Stimulated activated CD4-positive, alpha-beta T cell treated with anti-CD3 and anti-CD28 coated beads, Interleukin-2, amount 100 ng/mL, for 24 hours (primary cell): ENCODE measurements at regions not wholly inside any gene's neighbourhood (a gene's known extent, or its start where the extent isn't known, plus 50 kb on each side); places are given as distances from the start of the nearest gene placed in this dataset.
"Not testable (repeated sequence)": the region's sequence is repeated elsewhere in the genome, so short reads cannot be mapped to it uniquely, and the experiment has no call there.

Experiments
- DNase-seq, 2 donors: peaks; one replicate each; pipeline ENCODE4 v3.0.0-alpha.2; 2020

GRCh38 chr5:74396913-74397622 lies 243.5 kb downstream of the ENC1 start:
- no peak for DNase-seq

GRCh38 chr5:74394916-74395880 lies 245.3 kb downstream of the ENC1 start:
- DNase-seq = no peak

GRCh38 chr5:74394528-74394915 lies 246.0 kb downstream of the ENC1 start:
- DNase-seq = no peak

GRCh38 chr5:74393943-74394342 lies 246.6 kb downstream of the ENC1 start:
- DNase-seq = no peak

GRCh38 chr5:74392711-74393351 lies 247.7 kb downstream of the ENC1 start:
- no peak for DNase-seq

- no peak for DNase-seq
Observed at GRCh38 chr5:74391410-74391809, 249.1 kb downstream of the ENC1 start.

GRCh38 chr5:74390822-74391221 lies 249.7 kb downstream of the ENC1 start:
- DNase-seq = no peak

GRCh38 chr5:74390306-74390637 lies 250.3 kb downstream of the ENC1 start:
- no peak for DNase-seq

- no peak for DNase-seq
Observed at GRCh38 chr5:74389531-74390305, 250.8 kb downstream of the ENC1 start.

GRCh38 chr5:74388411-74388810 lies 252.1 kb downstream of the ENC1 start:
- not testable (repeated sequence) for DNase-seq

- DNase-seq = no peak
Observed at GRCh38 chr5:74386571-74387334, 253.8 kb downstream of the ENC1 start.

- DNase-seq = no peak
Observed at GRCh38 chr5:74384851-74385250, 255.7 kb downstream of the ENC1 start.

- DNase-seq = no peak
Observed at GRCh38 chr5:74382987-74383593, 257.4 kb downstream of the ENC1 start.

- DNase-seq = no peak
Observed at GRCh38 chr5:74382123-74382855, 258.2 kb downstream of the ENC1 start.

- no peak for DNase-seq
Observed at GRCh38 chr5:74380193-74380592, 260.3 kb downstream of the ENC1 start.

GRCh38 chr5:74378464-74378863 lies 262.1 kb downstream of the ENC1 start:
- no peak for DNase-seq

- DNase-seq = no peak
Observed at GRCh38 chr5:74376187-74376586, 264.3 kb downstream of the ENC1 start.

- no peak for DNase-seq
Observed at GRCh38 chr5:74375271-74375670, 265.3 kb downstream of the ENC1 start.

- no peak for DNase-seq
Observed at GRCh38 chr5:74374656-74375055, 265.9 kb downstream of the ENC1 start.

GRCh38 chr5:74373076-74373475 lies 267.5 kb downstream of the ENC1 start:
- no peak for DNase-seq

GRCh38 chr5:74372502-74373064 lies 267.9 kb downstream of the ENC1 start:
- DNase-seq = no peak
